Spleen (tissue), 11 donors: ENCODE measurements at regions not wholly inside any gene's neighbourhood (a gene's known extent, or its start where the extent isn't known, plus 50 kb on each side); places are given as distances from the start of the nearest gene placed in this dataset.

Experiments
- DNase-seq: peaks from one replicate; pipeline ENCODE4 v3.0.0-alpha.2; 2020
- H3K27ac ChIP-seq, 8 donors: fragments of 200-600 bp; sonication (generic) in 7 of 8; 1 replicate in 4 of 8; 2 replicates in 4 of 8; pipeline versions ENCODE4 v1.5.0 to v1.8.0; 2016 to 2021; ENCODE audit warnings: inconsistent platforms in 4 of 8, mild to moderate bottlenecking in 4 of 8, moderate library complexity in 1 of 8
- H3K27me3 ChIP-seq, 7 donors: fragments of 200-600 bp; sonication (generic) in 6 of 7; replicated peaks in 1 of 7; 1 replicate in 4 of 7; 2 replicates in 3 of 7; pipeline versions ENCODE4 v1.5.0 to v1.8.0; 2016 to 2021; ENCODE audit warnings: inconsistent platforms in 3 of 7, mild to moderate bottlenecking in 1 of 7
- H3K36me3 ChIP-seq, 6 donors: fragments of 200-600 bp; sonication (generic) in 5 of 6; 1 replicate in 4 of 6; 2 replicates in 2 of 6; pipeline versions ENCODE4 v1.5.0 to v1.8.0; 2016 to 2021; ENCODE audit warnings: inconsistent platforms in 2 of 6
- H3K4me1 ChIP-seq, 6 donors: fragments of 200-600 bp; sonication (generic) in 5 of 6; 1 replicate in 3 of 6; 2 replicates in 3 of 6; pipeline versions ENCODE4 v1.5.0 to v1.8.0; 2016 to 2021; ENCODE audit warnings: inconsistent platforms in 3 of 6
- H3K4me3 ChIP-seq, 8 donors: fragments of 200-600 bp; sonication (generic) in 7 of 8; 1 replicate in 4 of 8; 2 replicates in 4 of 8; pipeline versions ENCODE4 v1.5.0 to v1.8.0; 2016 to 2021; ENCODE audit warnings: inconsistent platforms in 4 of 8, mild to moderate bottlenecking in 4 of 8, moderate library complexity in 2 of 8
- H3K9me3 ChIP-seq, 8 donors: fragments of 200-600 bp; sonication (generic) in 7 of 8; 1 replicate in 4 of 8; 2 replicates in 4 of 8; pipeline versions ENCODE4 v1.5.0 to v1.8.0; 2016 to 2021; ENCODE audit warnings: inconsistent platforms in 4 of 8
- POLR2A ChIP-seq, 3 donors: fragments of 450-650 bp; IDR thresholded peaks; one replicate each; pipeline ENCODE4 v1.5.1; 2017; ENCODE audit warnings: antibody characterized with exemption in 3 of 3, mild to moderate bottlenecking in 1 of 3
- POLR2AphosphoS5 ChIP-seq, 3 donors: sonication (generic); formaldehyde crosslinking; IDR thresholded peaks; one replicate each; pipeline ENCODE4 v1.5.1; 2017; ENCODE audit warnings: antibody characterized with exemption in 3 of 3
- WGBS, 5 donors: extraction: QIAGEN DNeasy Blood & Tissue Kit in 3 of 5; methylation state at CpG; one replicate each; pipeline versions ENCODE4 v1.1.5 to v1.1.7; 2013 to 2018; 5-methylcytosine and 5-hydroxymethylcytosine counted together
- intact Hi-C: fragments of 100-400 bp; cut with DNase I; formaldehyde crosslinking; loops from one replicate; pipeline ENCODE4 v1.15.0; 2023; ENCODE audit warnings: low total_unique reads
- TF ChIP-seq, protein P1 (sequence below), 11 experiments: fragments of 200-600 bp in 7 of 11; fragments of 450-650 bp in 4 of 11; sonication (generic) in 4 of 11; IDR thresholded peaks in 8 of 11; conservative IDR thresholded peaks in 3 of 11; 1 replicate in 7 of 11; 2 replicates in 4 of 11; pipeline versions ENCODE4 v1.4.0 to v1.8.0; 2016 to 2021; ENCODE audit warnings: antibody characterized with exemption in 11 of 11, inconsistent platforms in 4 of 11, mild to moderate bottlenecking in 1 of 11
- donor health status: healthy with polysubstance abuse.
- donor health status: DM: no; HTN: no; CAD: no; lungs with moderate emphysema.
- donor health status: DM: no; HTN: no; CAD: no.
- donor health status: Bipolar disorder and iron deficiency.
- donor health status: healthy.
- donor health status: DM: no; HTN: no; CAD: no.
- donor health status: DM: yes; HTN: yes; CAD: no.

- DNase-seq = no peak
- H3K4me3 ChIP-seq = no peak overlapping the region
- intact Hi-C loops = no loop called here
- no peaks in the 10 kb centered on the region for H3K27me3 ChIP-seq
- no peaks in the 10 kb centered on the region for H3K9me3 ChIP-seq
- TF ChIP-seq, protein P1, sequence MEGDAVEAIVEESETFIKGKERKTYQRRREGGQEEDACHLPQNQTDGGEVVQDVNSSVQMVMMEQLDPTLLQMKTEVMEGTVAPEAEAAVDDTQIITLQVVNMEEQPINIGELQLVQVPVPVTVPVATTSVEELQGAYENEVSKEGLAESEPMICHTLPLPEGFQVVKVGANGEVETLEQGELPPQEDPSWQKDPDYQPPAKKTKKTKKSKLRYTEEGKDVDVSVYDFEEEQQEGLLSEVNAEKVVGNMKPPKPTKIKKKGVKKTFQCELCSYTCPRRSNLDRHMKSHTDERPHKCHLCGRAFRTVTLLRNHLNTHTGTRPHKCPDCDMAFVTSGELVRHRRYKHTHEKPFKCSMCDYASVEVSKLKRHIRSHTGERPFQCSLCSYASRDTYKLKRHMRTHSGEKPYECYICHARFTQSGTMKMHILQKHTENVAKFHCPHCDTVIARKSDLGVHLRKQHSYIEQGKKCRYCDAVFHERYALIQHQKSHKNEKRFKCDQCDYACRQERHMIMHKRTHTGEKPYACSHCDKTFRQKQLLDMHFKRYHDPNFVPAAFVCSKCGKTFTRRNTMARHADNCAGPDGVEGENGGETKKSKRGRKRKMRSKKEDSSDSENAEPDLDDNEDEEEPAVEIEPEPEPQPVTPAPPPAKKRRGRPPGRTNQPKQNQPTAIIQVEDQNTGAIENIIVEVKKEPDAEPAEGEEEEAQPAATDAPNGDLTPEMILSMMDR (IDR thresholded peaks at IDR 0.05 in 8 of 11, conservative IDR thresholded peaks at IDR 0.05 in 3 of 11) = no peak
- TF ChIP-seq POLR2AphosphoS5 (IDR thresholded peaks at IDR 0.05) = no peak
- TF ChIP-seq POLR2A (IDR thresholded peaks at IDR 0.05) = no peak
- no peaks in the 10 kb centered on the region for H3K36me3 ChIP-seq
- H3K4me1 ChIP-seq = no peaks in the 10 kb centered on the region
- WGBS, 5 donors = 75 to 89% (median 81%) methylated on average over 2 of the region's 2 CpGs
- H3K27ac ChIP-seq = no peak overlapping the region
These were observed 97.1 kb downstream of the PLPPR4 start for GRCh38 chr1:99361406-99361805.

DNA sequence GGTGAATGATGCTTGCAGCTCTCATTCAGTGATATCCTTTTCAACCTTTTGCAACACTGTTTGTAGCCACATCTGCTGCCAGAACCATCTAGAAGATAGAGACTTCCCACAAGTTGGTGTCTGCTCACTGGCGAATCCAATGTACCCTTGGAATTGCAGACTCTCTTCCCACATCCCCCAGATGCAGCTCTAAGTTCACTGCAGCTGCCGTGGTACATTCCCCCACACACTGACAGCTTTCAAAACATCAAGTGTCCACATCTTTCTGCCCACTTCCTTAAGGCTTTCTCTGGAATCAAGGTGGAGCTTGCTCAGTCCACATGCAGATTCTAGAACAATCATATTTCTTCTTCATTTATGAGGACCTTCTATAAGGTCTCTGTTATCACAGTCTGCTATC is 99.2 kb downstream of the PLPPR4 start:
- no peak overlapping the region for H3K27ac ChIP-seq
- H3K36me3 ChIP-seq = no peaks in the 10 kb centered on the region
- 47 to 57% (median 55%) methylated on average over 2 of the region's 2 CpGs for WGBS, 5 donors
- H3K9me3 ChIP-seq = no peaks in the 10 kb centered on the region
- no peaks in the 10 kb centered on the region for H3K4me1 ChIP-seq
- H3K4me3 ChIP-seq = no peak overlapping the region
- no peak for DNase-seq
- intact Hi-C loops = no loop called here
- TF ChIP-seq, protein P1 (IDR thresholded peaks at IDR 0.05 in 8 of 11, conservative IDR thresholded peaks at IDR 0.05 in 3 of 11) = no peak
- TF ChIP-seq POLR2A (IDR thresholded peaks at IDR 0.05) (no peak), POLR2AphosphoS5 (IDR thresholded peaks at IDR 0.05) (no peak)
- H3K27me3 ChIP-seq = no peaks in the 10 kb centered on the region

GRCh38 chr1:99365141-99365540 is 100.8 kb downstream of the PLPPR4 start:
- Histone ChIP-seq H3K9me3 (no peaks in the 10 kb centered on the region), H3K27me3 (no peaks in the 10 kb centered on the region), H3K27ac (no peak overlapping the region), H3K4me1 (no peaks in the 10 kb centered on the region), H3K36me3 (no peaks in the 10 kb centered on the region), H3K4me3 (no peak overlapping the region)
- TF ChIP-seq POLR2A (IDR thresholded peaks at IDR 0.05) = no peak
- TF ChIP-seq, protein P1 (IDR thresholded peaks at IDR 0.05 in 8 of 11, conservative IDR thresholded peaks at IDR 0.05 in 3 of 11) = no peak
- no peak for TF ChIP-seq POLR2AphosphoS5 (IDR thresholded peaks at IDR 0.05)
- intact Hi-C loops = no loop called here
- WGBS, 5 donors = 79 to 87% (median 81%) methylated on average over 6 of the region's 6 CpGs
- DNase-seq = no peak

DNA sequence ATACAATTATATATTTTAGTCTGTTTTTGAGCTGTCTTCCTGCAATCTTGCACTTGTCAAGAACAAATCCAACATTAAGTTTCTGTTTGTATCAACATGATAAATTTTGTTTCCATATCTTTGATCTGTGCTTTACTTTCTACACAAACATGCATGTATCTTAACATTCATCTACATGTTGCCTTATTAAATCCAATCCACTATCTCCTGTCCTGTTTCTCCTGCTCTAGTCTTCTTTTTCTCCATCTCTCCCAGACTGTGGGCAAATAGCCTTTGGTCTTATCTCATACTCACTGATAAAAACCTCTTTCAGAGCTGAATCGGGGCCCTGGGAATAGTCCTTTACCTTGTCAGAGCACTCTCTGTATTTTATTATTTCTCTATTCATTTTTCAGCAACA is 101.3 kb downstream of the PLPPR4 start:
- Histone ChIP-seq H3K4me3 (no peak overlapping the region), H3K9me3 (no peaks in the 10 kb centered on the region), H3K27ac (no peak overlapping the region), H3K4me1 (no peaks in the 10 kb centered on the region), H3K27me3 (no peaks in the 10 kb centered on the region), H3K36me3 (no peaks in the 10 kb centered on the region)
- DNase-seq = no peak
- WGBS, 5 donors = 61 to 79% (median 78%) methylated on average over 1 of the region's 1 CpG
- intact Hi-C loops = no loop called here
- TF ChIP-seq POLR2AphosphoS5 (IDR thresholded peaks at IDR 0.05) (no peak), POLR2A (IDR thresholded peaks at IDR 0.05) (no peak)
- TF ChIP-seq, protein P1 (IDR thresholded peaks at IDR 0.05 in 8 of 11, conservative IDR thresholded peaks at IDR 0.05 in 3 of 11) = no peak
